HG02943 (cell line): ENCODE measurements at regions not wholly inside any gene's neighbourhood (a gene's known extent, or its start where the extent isn't known, plus 50 kb on each side); places are given as distances from the start of the nearest gene placed in this dataset.

ENCODE experiments used
- ATAC-seq: cut with Tn5 transposase; IDR thresholded peaks from one replicate; pipeline ENCODE4 v1.9.1; 2021; ENCODE audit warnings: mild to moderate bottlenecking, low read depth, moderate library complexity; ENCODE audit not compliant: unreplicated experiment

- ATAC-seq: no peak
These were observed 332.9 kb upstream of the DDX18 start for GRCh38 chr2:117481608-117482007.

- no peak for ATAC-seq
These were observed 328.9 kb upstream of the DDX18 start for GRCh38 chr2:117485588-117485987.

- ATAC-seq: no peak
These were observed 328.4 kb upstream of the DDX18 start for GRCh38 chr2:117486081-117486480.

DNA sequence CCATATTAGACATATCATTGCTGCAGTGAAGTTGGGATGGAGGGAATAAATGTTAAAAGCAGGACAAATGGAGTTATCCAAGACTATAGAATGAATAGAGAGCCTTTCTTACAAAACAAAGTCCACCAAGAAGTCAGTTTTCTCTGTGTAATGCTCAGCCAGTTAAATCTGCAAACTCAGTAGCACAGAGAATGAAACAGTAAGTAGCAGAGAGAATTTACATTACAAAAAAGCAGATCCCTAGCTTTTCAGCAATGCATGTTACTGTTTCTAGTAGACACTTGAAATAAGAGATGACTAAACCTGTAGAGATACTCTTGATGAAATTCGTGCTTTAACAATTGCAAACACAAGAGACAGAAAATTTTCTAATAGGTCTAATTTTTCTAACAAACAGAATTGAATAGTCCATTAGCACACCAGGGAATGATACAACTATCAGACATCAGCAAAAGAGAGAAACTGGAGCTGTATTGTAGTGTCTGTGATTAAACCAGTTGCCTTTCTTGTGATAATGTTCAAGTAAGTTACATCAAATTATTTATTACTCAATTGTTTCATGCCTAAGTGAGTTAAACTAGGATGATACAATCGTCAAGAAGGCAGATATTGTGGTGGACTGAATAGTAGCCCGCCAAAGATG lies 322.2 kb upstream of the DDX18 start:
- ATAC-seq: no peak

DNA sequence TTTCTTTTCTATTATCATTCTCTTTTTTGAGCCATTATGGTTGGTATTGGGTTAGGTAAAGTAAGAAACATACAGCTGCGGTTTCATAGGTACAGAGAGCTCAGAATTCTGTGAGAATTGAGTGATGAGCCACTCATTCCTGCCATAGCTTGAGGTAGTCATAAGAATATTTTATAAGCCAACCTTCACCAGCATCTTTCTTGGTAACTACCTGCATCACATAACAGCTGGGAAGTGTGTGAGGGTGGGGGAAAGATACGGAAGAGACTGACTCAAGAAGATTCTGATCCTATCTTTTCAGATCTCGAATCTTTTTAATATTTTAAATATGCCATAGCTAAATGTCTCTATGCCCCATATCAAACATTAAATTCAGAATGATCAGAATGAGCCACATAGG lies 313.8 kb upstream of the DDX18 start:
- ATAC-seq: no peak

- ATAC-seq: no peak
These were observed 312.4 kb upstream of the DDX18 start for GRCh38 chr2:117502121-117502520.

DNA sequence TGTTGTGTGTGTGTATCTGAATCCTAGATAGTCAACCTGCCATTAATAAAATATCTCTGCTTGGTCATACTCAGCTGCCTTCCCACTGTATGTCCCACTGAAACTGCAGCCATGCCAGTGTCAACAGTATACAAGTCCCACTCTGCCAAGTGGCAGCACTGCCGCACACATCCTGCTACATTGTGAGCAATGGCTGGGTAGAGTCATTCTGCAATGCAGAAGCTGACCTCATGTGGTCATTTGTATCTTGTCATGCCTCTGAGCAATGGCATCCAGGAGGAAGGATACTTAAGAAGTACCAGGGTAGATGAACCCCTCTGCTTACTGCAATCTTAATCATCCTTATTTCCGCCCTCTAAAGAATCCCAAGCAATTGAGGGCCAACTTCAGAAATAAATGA lies 302.2 kb upstream of the DDX18 start:
- ATAC-seq: no peak

- no peak for ATAC-seq
These were observed 300.1 kb upstream of the DDX18 start for GRCh38 chr2:117514371-117514770.

DNA sequence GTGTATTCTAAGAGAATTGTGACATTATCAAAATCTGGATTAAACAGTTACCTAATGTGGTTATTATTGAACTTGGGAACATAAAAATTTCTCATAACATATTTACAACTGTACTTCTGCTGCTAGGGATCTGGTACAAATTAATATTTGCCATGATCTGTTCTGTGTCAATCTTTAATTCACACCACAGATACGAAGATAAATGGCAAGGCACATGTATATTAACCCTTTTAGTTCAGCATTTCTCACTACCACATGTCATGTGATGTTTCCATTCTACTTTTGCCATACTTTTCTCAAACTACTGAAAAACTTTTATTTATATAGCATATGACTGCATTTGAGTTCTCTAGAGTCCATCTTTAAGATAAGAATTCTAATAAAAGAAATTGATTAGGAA lies 295.3 kb upstream of the DDX18 start:
- no peak for ATAC-seq

- no peak for ATAC-seq
These were observed 294.8 kb upstream of the DDX18 start for GRCh38 chr2:117519721-117520120.

- no peak for ATAC-seq
These were observed 291.2 kb upstream of the DDX18 start for GRCh38 chr2:117523267-117523666.

DNA sequence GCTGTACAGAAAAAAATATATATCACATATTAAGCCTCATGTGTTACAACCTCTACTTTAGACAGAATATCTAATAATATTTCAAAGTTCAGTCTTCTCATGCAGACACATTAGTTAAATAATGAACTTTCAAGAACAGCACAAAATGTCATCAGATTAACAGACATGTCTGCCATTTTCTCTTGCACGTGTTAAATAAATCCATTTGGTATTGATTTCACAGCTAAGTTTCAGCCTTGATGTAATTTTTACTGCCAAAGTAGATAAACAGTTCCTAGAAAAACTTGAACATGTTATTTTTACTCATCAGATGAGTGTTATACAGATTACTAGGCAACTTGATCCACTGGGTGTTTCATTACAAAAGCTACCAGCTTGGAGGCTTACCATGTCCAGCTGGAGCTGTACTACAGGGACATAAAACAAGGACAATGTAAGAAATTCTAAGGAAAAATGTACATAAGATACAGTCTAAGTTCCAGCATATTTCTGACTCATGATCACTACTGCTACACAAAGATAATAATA lies 290.7 kb upstream of the DDX18 start:
- ATAC-seq: no peak

- no peak for ATAC-seq
These were observed 278.4 kb upstream of the DDX18 start for GRCh38 chr2:117536139-117536538.

DNA sequence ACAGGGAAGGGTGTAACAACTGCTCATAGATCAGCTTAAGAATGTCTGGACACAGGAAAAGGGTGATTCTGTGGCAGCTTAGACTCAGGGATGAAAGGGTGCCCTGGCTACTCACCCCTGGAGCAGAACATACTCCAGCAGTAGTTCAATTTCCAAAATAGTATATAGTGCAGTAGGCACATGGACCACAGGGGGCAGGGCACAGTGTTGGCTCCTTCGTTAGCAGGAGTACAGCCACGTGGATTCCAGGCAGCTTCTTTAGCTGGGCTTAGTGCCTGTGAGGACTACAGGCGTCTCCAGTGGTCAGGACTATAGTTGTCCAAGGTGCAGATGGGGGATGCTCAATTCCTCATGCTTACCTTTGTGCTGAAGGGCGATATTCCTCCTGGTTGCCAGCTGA lies 277.5 kb upstream of the DDX18 start:
- no peak for ATAC-seq

DNA sequence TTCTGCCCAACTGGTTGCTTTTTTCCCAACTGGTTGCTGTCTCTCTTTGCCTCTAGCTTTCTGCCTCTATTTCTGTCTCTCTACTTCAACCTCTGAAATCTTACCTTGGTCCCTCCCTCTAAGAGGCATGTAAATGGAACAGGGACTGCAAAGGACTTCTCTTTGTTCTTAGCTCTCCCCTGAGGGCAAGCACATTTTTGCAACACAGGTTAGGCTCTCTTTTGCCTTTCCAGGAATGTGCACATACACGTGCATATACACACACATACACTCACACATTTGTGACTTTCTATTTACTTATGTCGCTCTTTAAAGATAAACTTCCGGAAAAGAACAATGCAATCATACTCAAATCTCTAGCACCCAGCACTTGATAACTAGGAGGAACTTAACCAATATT lies 262.6 kb upstream of the DDX18 start:
- ATAC-seq: no peak

- ATAC-seq: no peak
These were observed 261.0 kb upstream of the DDX18 start for GRCh38 chr2:117553448-117553847.

DNA sequence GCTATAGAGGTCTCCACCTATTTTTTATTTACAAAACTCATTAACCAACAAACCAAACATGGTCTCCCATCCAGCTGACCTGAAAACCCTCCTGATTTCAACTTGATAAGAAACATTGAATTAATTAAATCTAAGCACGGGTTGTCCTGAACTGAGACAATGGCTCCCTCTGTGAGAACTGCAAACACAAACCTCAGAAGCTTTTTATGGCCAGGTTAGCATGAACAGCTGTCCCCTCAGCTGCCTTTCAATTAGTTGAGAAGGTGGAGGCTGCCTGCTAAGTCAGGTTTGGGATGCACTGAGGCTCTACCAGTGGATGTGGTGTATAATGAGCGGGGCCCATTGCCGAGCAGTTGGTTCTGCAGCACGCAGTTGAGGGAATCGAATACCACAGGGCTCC lies 258.5 kb upstream of the DDX18 start:
- ATAC-seq: no peak

DNA sequence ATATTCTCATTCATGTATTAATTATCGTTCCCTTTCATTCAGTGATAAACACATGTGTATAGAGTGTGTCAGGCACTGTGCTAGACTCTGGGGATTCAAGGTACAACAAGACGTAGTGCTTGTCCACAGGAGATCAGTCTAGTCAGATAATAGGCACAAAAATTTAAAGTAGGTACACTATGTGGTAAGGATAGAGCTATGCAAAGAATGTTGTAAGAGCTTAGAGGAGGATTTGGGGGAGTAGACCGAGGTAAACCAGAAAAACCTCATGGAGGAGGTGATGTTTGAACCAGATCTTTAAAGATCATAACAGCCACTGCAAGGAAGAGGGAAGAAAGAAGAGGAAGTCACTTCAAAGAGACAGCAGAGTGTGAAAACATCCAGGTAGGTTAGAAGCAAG lies 256.9 kb upstream of the DDX18 start:
- ATAC-seq: no peak

DNA sequence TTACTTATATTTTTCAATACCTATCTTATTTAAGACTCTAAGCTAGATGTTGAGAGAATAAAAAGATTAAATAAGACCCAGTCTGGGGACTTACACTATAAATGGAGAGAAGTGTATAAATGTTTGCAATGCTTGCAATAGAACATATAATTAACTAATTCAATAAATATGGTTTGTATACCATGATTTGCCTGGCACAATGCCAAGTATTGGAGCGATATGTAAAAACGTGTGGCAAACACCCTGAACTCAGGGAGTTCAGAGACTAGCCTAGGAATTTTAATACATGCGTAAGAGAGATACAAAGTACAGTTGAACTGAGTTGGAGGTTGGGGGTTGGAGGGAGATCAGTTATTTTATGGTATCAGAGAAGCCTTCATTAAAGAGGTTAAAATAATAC lies 251.8 kb upstream of the DDX18 start:
- ATAC-seq: no peak

GRCh38 chr2:117571590-117572349 lies 242.7 kb upstream of the DDX18 start:
- ATAC-seq: no peak

DNA sequence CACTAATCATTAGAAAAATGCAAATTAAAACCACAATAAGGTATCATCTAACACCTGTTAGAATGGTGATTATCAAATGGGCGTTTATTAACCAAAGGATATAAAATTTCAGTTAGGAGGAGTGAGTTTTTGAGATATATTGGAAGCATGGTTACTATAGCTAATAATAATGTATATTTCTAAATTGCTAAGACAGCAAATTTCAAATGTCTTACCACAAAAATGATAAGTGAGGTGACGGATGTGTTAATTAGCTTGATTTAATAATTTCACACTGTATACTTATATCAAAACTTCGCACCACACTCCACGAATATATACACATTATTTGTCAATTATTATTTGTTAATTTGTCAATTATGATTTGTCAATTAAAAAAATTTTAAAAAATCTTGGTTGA lies 227.2 kb upstream of the DDX18 start:
- ATAC-seq: no peak

- no peak for ATAC-seq
These were observed 211.4 kb upstream of the DDX18 start for GRCh38 chr2:117603060-117603459.
